GM21717 (cell line): ENCODE measurements at regions not wholly inside any gene's neighbourhood (a gene's known extent, or its start where the extent isn't known, plus 50 kb on each side); places are given as distances from the start of the nearest gene placed in this dataset.

Experiments used
- ATAC-seq: cut with Tn5 transposase; IDR thresholded peaks from one replicate; pipeline ENCODE4 v1.9.1; 2021; ENCODE audit warnings: mild to moderate bottlenecking, moderate library complexity; ENCODE audit not compliant: unreplicated experiment

DNA sequence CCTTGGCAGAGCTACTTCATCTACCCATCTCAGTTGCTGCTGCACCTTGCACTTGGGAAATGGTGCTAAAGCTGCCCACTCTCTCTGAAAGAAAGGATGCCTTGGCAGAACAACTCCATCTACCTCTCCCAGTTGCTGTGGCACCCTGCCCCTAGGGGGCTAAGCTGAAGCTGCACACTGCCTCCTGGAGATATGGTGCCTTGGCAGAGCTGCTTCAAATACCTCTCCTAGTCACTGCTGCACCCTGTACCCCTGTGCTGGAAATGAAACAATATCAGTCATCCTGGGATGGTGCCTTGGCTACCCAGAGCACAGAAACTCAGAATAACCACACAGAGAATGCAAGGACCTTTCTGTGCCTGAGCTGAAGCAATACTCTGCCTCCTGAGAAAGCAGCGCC is 615.8 kb downstream of the DIAPH3 start:
- ATAC-seq, result no peak

GRCh38 chr13:59562924-59563323 is 600.8 kb downstream of the DIAPH3 start:
- no peak for ATAC-seq

GRCh38 chr13:59566561-59566960 is 597.2 kb downstream of the DIAPH3 start:
- no peak for ATAC-seq

- ATAC-seq, result no peak
These were observed 595.4 kb downstream of the DIAPH3 start for GRCh38 chr13:59568306-59568705.

- peak; percentile 61 for ATAC-seq
These were observed 593.5 kb downstream of the DIAPH3 start for GRCh38 chr13:59570204-59570603.

GRCh38 chr13:59584101-59584500 is 579.6 kb downstream of the DIAPH3 start:
- no peak for ATAC-seq

GRCh38 chr13:59584761-59585670 is 578.7 kb downstream of the DIAPH3 start:
- ATAC-seq, result no peak

DNA sequence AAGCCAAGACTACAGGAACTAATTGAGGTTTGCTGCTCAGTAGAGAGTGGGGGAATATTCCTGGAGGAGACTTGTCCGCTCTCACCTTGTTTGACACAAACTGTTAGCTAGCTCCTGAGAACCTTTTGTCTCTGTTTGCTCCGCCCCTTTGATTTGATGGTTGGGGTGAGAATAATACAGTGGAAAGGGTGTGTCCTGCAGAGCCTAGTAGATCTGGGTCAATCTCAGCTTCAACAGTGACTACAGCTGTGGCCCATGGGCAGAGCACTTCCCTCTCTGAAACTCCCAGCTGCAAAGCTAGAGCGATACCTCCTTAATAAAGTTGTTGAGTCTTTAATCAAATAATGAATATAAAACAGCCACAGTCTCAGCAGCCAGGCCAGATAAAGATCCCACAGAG is 576.7 kb downstream of the DIAPH3 start:
- ATAC-seq, result no peak

- no peak for ATAC-seq
These were observed 575.6 kb downstream of the DIAPH3 start for GRCh38 chr13:59587971-59588716.

GRCh38 chr13:59588717-59589067 is 575.0 kb downstream of the DIAPH3 start:
- no peak for ATAC-seq

- no peak for ATAC-seq
These were observed 561.7 kb downstream of the DIAPH3 start for GRCh38 chr13:59601993-59602392.

DNA sequence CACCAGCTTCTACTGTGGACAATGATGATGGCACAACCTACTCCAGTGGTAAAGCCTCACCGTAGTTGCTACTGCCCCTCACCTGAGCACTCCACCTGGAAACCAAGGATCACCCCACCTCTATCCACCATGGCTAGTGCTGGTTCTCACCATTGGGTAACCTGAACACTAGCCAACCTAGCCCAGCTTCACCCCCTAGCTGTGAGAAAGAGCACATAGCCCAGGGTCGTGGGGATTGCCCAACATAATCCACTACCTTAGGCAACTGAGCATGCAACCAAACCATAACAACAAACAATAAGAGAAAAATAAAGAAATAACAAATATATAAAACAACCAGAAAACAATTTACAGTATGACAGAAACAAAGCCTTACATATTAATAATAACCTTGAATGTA is 560.1 kb downstream of the DIAPH3 start:
- ATAC-seq, result no peak

DNA sequence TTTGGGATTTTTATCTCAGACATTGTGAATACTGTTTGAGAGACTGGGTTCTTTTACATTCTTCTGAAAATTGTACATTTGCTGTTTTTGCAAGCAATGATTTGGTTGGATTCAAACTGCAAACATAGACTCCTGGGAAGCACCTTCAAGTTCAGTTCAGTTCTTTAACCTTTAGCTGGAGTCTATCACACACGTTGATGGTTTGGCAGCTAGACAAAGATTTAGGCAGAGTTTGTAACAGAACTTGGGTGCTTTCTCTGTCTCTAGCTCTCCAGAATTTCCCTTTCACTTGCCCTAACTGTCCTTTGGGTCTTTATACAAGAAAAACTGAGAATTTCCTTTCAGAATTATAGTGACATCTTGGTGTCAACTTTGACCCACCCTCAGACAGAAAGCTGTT is 556.6 kb downstream of the DIAPH3 start:
- no peak for ATAC-seq

GRCh38 chr13:59607780-59608233 is 555.9 kb downstream of the DIAPH3 start:
- ATAC-seq, result no peak

DNA sequence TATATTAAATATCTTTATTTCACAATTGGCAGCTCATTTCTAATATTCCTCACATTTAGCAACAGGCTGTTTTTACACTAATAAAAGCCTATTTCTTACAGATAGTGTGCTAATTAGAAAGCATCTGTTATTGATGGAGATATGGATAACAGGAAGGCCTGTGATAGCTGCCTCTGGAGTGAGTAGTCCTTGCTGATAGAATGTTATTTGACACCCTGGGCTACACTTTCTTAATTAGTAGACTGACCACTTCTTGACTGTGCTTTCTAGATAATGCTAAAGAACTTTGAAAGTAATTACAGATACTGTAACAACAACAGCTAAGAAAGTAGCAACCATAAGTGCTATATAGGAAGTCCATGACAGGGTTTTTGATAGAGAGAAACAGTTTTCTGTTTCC is 554.3 kb downstream of the DIAPH3 start:
- ATAC-seq, result no peak
